ENCODE measurements at regions not wholly inside any gene's neighbourhood (a gene's known extent, or its start where the extent isn't known, plus 50 kb on each side); places are given as distances from the start of the nearest gene placed in this dataset.

DNA sequence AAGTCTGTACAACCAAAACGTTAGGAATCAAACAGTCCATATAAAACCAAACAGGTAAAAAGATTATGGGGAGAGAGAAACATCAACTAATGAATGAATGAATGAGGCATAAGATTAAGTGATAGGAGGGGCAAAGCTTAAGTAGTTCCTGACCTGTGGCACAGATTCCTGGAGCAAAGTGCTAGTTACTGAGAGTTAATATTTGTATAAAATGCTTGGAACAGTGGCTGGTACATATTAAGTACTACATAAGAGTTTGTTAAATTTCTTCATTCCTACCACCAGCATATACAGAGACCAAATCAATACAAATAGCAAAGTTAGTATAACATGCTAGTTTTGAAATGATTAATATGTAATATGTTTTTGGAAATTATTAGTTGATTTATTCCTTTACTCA lies 363.7 kb downstream of the ADAM29 start (continued):
- no peak for TF ChIP-seq RNF2 (IDR thresholded peaks at IDR 0.05; ENCODE audit: borderline replicate concordance, low read depth, low read length, missing control alignments, poor library complexity, severe bottlenecking)
- no peak for TF ChIP-seq HDAC2 (IDR thresholded peaks at IDR 0.05; ENCODE audit: borderline replicate concordance in 1 of 2, low read depth in 2 of 2, low read length in 2 of 2)

All from H1 (cell line).